Upper lobe of left lung (tissue), 6 donors: ENCODE measurements at regions not wholly inside any gene's neighbourhood (a gene's known extent, or its start where the extent isn't known, plus 50 kb on each side); places are given as distances from the start of the nearest gene placed in this dataset.

Experiments used
- ATAC-seq, 2 donors: fragments of 200-7000 bp; cut with Tn5 transposase; one replicate each; pipeline ENCODE4 v1.9.1; 2022; ENCODE audit warnings: mild to moderate bottlenecking in 2 of 2, moderate library complexity in 2 of 2; ENCODE audit not compliant: low FRiP score in 2 of 2
- DNase-seq, 2 donors: peaks; one replicate each; pipeline ENCODE4 v3.0.0-alpha.2; 2019 to 2020
- H3K27ac ChIP-seq, 4 donors: fragments of 200-600 bp; sonication (generic); one replicate each; pipeline ENCODE4 v1.5.1; 2016 to 2019
- H3K27me3 ChIP-seq, 4 donors: fragments of 200-600 bp; sonication (generic); one replicate each; pipeline ENCODE4 v1.5.1; 2017 to 2019
- H3K36me3 ChIP-seq, 4 donors: fragments of 200-600 bp; sonication (generic); one replicate each; pipeline ENCODE4 v1.5.1; 2016 to 2019
- H3K4me1 ChIP-seq, 4 donors: fragments of 200-600 bp; sonication (generic); one replicate each; pipeline ENCODE4 v1.5.1; 2018 to 2019
- H3K4me3 ChIP-seq, 4 donors: fragments of 200-600 bp; sonication (generic); one replicate each; pipeline ENCODE4 v1.5.1; 2017 to 2019; ENCODE audit warnings: mild to moderate bottlenecking in 2 of 4, moderate library complexity in 1 of 4
- H3K9me3 ChIP-seq, 4 donors: fragments of 200-600 bp; sonication (generic); one replicate each; pipeline ENCODE4 v1.5.1; 2018 to 2019
- EP300 ChIP-seq, 4 donors: sonication (generic); formaldehyde crosslinking; IDR thresholded peaks; one replicate each; pipeline ENCODE4 v1.5.1; 2017; ENCODE audit warnings: antibody characterized with exemption in 4 of 4, control low read depth in 2 of 4
- POLR2A ChIP-seq, 4 donors: fragments of 450-650 bp; IDR thresholded peaks; one replicate each; pipeline ENCODE4 v1.5.1; 2016 to 2017; ENCODE audit warnings: antibody characterized with exemption in 4 of 4, mild to moderate bottlenecking in 2 of 4
- POLR2AphosphoS5 ChIP-seq, 2 donors: sonication (generic); formaldehyde crosslinking; IDR thresholded peaks; one replicate each; pipeline ENCODE4 v1.5.1; 2017; ENCODE audit warnings: antibody characterized with exemption in 2 of 2
- WGBS, 2 donors: methylation state at CpG; one replicate each; pipeline ENCODE4 v1.1.5; 2017 to 2018; 5-methylcytosine and 5-hydroxymethylcytosine counted together
- TF ChIP-seq, protein P1 (sequence below), 6 experiments: fragments of 450-650 bp in 4 of 6; fragments of 200-600 bp in 2 of 6; sonication (generic) in 2 of 6; IDR thresholded peaks; one replicate each; pipeline ENCODE4 v1.5.1; 2016 to 2019; ENCODE audit warnings: antibody characterized with exemption in 6 of 6
- donor health status: DM: no; HTN: no; CAD: no; lungs with moderate emphysema.
- donor health status: DM: no; HTN: yes; CAD: no; lungs with severe emphysema.

DNA sequence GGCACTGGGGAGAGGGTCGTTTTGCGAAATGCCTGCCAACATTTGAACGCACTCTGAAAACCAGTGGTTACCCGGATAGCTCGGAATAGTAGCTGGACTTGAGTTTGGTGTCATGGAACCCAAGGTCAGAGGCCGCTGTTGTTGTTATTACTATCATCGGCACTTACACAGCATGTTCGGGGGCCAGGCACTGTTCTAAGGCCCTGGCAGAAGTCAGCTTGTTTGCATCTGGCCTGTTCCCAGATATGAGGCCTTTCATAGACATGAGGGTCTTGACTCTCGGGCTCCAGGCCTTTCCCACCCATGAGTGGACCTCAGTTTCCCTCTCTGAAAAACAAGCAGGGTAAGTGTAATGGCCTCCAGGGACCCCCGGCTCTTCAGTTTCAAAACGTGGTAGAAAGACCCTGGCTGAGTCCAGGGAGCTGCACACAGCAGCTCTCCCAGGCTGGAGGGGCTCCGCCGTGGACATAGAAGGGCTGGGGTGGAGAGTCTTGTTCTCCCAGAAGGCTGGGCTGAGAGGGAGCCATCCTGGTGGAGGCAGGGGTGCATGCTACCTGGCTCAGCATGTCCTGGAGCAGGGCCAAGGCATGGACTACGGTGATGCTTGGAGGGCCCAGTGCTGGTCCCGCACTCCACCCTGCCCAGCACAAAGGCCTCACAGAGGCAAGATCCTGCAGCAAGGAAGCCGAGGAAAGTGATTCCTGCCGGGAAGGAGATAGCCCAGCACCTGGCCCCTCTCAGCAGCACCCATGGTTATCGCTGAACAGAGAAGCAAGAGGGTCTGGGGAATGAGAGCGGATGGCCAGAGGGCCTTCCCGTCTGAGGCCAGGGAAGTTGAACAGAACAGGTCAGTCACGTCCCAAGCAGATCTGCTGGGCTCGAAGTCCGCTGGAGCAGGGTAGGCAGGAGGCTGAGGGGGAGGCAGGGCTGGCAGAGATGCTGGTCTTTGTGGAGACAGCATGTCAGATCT is 63.5 kb upstream of the C14orf180 start:
- 87 to 90% methylated on average over 19 to 23 of the region's 23 CpGs for WGBS, 2 donors
- Histone ChIP-seq H3K36me3 (no peaks in the 10 kb centered on the region), H3K4me3 (no peak overlapping the region), H3K4me1 (no peaks in the 10 kb centered on the region), H3K27me3 (no peaks in the 10 kb centered on the region), H3K27ac (no peak overlapping the region), H3K9me3 (peaks cover 0 to 14% (median 11%) of the 10 kb centered on the region in 4 donors)
- no peak for ATAC-seq
- no peak for DNase-seq
- TF ChIP-seq EP300 (IDR thresholded peaks at IDR 0.05) (no peak), POLR2A (IDR thresholded peaks at IDR 0.05) (no peak), POLR2AphosphoS5 (IDR thresholded peaks at IDR 0.05) (no peak)
- TF ChIP-seq, protein P1, sequence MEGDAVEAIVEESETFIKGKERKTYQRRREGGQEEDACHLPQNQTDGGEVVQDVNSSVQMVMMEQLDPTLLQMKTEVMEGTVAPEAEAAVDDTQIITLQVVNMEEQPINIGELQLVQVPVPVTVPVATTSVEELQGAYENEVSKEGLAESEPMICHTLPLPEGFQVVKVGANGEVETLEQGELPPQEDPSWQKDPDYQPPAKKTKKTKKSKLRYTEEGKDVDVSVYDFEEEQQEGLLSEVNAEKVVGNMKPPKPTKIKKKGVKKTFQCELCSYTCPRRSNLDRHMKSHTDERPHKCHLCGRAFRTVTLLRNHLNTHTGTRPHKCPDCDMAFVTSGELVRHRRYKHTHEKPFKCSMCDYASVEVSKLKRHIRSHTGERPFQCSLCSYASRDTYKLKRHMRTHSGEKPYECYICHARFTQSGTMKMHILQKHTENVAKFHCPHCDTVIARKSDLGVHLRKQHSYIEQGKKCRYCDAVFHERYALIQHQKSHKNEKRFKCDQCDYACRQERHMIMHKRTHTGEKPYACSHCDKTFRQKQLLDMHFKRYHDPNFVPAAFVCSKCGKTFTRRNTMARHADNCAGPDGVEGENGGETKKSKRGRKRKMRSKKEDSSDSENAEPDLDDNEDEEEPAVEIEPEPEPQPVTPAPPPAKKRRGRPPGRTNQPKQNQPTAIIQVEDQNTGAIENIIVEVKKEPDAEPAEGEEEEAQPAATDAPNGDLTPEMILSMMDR (IDR thresholded peaks at IDR 0.05), result no peak

DNA sequence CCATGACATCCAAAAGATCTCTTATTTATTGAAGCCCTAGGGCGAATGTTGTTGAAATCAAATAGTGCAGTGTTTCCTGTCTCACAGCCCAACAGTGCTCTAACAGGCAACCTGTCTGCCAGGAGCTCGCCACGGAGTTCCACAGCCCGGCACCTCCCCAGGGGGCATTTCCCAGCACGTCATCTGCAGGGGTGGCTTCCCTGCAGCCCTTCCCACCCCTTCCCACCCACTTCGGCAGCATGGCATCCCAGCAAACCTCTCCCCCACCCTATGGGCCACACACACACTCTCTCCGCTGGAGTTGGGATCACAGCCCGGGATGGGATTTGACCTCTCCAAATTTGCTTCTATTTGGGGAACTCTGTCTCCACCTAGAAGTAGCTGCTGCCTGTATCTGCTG is 62.7 kb upstream of the C14orf180 start:
- WGBS, 2 donors, result 52 to 62% methylated on average over 8 of the region's 8 CpGs
- no peak overlapping the region for H3K4me3 ChIP-seq
- H3K27me3 ChIP-seq, result no peaks in the 10 kb centered on the region
- no peaks in the 10 kb centered on the region for H3K36me3 ChIP-seq
- H3K9me3 ChIP-seq, result peaks cover 0 to 14% (median 11%) of the 10 kb centered on the region in 4 donors
- ATAC-seq (no peak), DNase-seq (no peak)
- H3K27ac ChIP-seq, result no peak overlapping the region
- TF ChIP-seq POLR2A (IDR thresholded peaks at IDR 0.05) (no peak), POLR2AphosphoS5 (IDR thresholded peaks at IDR 0.05) (no peak)
- TF ChIP-seq, protein P1 (IDR thresholded peaks at IDR 0.05), result no peak
- H3K4me1 ChIP-seq, result no peaks in the 10 kb centered on the region

DNA sequence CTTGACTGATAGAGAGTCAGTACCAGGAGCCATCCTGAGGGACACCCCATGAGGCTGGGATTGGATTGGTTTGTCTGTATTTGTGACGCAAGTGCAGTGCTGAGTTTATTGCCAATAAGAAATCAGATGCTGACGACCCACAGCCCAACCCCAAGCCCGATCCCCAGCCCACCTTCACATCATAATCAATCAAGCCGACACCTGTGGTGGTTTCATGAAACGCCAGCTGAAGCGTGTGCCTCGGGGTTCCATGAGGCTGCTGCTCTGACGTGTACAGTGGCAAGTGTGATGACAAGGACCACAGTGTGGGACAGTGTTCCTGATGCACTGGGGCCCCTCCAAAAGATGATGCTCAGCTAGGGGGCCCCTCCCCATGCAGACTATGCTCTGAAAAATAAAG is 62.1 kb upstream of the C14orf180 start:
- Histone ChIP-seq H3K36me3 (no peaks in the 10 kb centered on the region), H3K27ac (no peak overlapping the region), H3K9me3 (peaks cover 0 to 14% (median 11%) of the 10 kb centered on the region in 4 donors), H3K4me3 (no peak overlapping the region), H3K27me3 (no peaks in the 10 kb centered on the region), H3K4me1 (no peaks in the 10 kb centered on the region)
- DNase-seq (no peak), ATAC-seq (no peak)
- no peak for TF ChIP-seq EP300 (IDR thresholded peaks at IDR 0.05)
- 64 to 80% methylated on average over 7 to 8 of the region's 8 CpGs for WGBS, 2 donors

DNA sequence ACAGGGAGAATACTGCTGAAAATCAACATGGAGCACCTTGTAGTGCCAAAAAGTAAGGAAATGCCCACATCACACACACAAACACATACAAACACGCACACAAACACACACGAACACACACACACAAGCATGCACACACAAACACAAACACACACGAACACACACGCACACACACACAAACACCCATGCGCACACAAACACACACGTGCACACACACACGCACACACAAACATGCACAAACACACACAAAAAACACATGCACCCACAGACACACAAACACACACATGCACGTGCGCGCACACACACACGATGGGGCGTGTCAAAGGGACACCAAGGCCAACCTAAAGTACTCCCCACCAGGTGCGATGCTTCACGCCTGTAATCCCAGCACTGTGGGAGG is 61.7 kb upstream of the C14orf180 start:
- DNase-seq, result no peak
- WGBS, 2 donors, result 81 to 90% methylated on average over 14 of the region's 14 CpGs
- no peaks in the 10 kb centered on the region for H3K36me3 ChIP-seq
- no peak overlapping the region for H3K4me3 ChIP-seq
- H3K4me1 ChIP-seq, result no peaks in the 10 kb centered on the region
- H3K27ac ChIP-seq, result no peak overlapping the region
- H3K27me3 ChIP-seq, result no peaks in the 10 kb centered on the region
- no peak for ATAC-seq
- peaks cover 0 to 14% (median 11%) of the 10 kb centered on the region in 4 donors for H3K9me3 ChIP-seq
- no peak for TF ChIP-seq EP300 (IDR thresholded peaks at IDR 0.05)

GRCh38 chr14:104518659-104519350 is 60.8 kb upstream of the C14orf180 start:
- Histone ChIP-seq H3K27ac (no peak overlapping the region), H3K4me1 (no peaks in the 10 kb centered on the region), H3K9me3 (peaks cover 0 to 14% (median 11%) of the 10 kb centered on the region in 4 donors), H3K27me3 (no peaks in the 10 kb centered on the region), H3K4me3 (no peak overlapping the region), H3K36me3 (no peaks in the 10 kb centered on the region)
- DNase-seq (peak in 1 of 2 donors; percentile 26), ATAC-seq (no peak)
- TF ChIP-seq POLR2A (IDR thresholded peaks at IDR 0.05) (no peak), EP300 (IDR thresholded peaks at IDR 0.05) (no peak)
- TF ChIP-seq, protein P1 (IDR thresholded peaks at IDR 0.05), result no peak
- WGBS, 2 donors, result 75 to 77% methylated on average over 17 to 18 of the region's 18 CpGs
